Left lung (tissue), 4 donors: ENCODE measurements at regions not wholly inside any gene's neighbourhood (a gene's known extent, or its start where the extent isn't known, plus 50 kb on each side); places are given as distances from the start of the nearest gene placed in this dataset.
A peak's percentile ranks its signal among the peaks of the same experiment; 100 is the strongest.
"Not testable (repeated sequence)": the region's sequence is repeated elsewhere in the genome, so short reads cannot be mapped to it uniquely, and the experiment has no call there.

Source experiments
- ATAC-seq: fragments of 200-7000 bp; cut with Tn5 transposase; one replicate; pipeline ENCODE4 v1.9.1; 2020; ENCODE audit warnings: moderate library complexity
- DNase-seq, 4 donors: peaks; one replicate each; pipeline ENCODE4 v3.0.0-alpha.2; 2013 to 2020
- H3K27ac ChIP-seq, 2 donors: fragments of 200-600 bp; sonication (generic) in 1 of 2; one replicate each; pipeline versions ENCODE4 v1.5.0 to v1.8.0; 2020 to 2021
- H3K27me3 ChIP-seq, 2 donors: fragments of 200-600 bp; sonication (generic) in 1 of 2; one replicate each; pipeline versions ENCODE4 v1.5.0 to v1.8.0; 2020 to 2021
- H3K36me3 ChIP-seq, 2 donors: fragments of 200-600 bp; sonication (generic) in 1 of 2; one replicate each; pipeline versions ENCODE4 v1.5.0 to v1.8.0; 2020 to 2021
- H3K4me1 ChIP-seq, 2 donors: fragments of 200-600 bp; one replicate each; pipeline ENCODE4 v1.8.0; 2021
- H3K4me3 ChIP-seq, 2 donors: fragments of 200-600 bp; sonication (generic) in 1 of 2; one replicate each; pipeline versions ENCODE4 v1.5.0 to v1.8.0; 2020 to 2021; ENCODE audit warnings: mild to moderate bottlenecking in 1 of 2
- H3K9me3 ChIP-seq, 2 donors: fragments of 200-600 bp; sonication (generic) in 1 of 2; one replicate each; pipeline versions ENCODE4 v1.5.0 to v1.8.0; 2020 to 2021
- intact Hi-C, 2 donors: fragments of 100-400 bp; cut with DNase I; formaldehyde crosslinking; loops; one replicate each; pipeline versions ENCODE4 v1.11.2 to v1.14.2; 2022
- TF ChIP-seq, protein P1 (sequence below), 2 donors: fragments of 200-600 bp; sonication (generic) in 1 of 2; IDR thresholded peaks; one replicate each; pipeline versions ENCODE4 v1.5.0 to v1.8.0; 2021; ENCODE audit warnings: antibody characterized with exemption in 2 of 2
- donor health status: DM: no; HTN: yes; CAD: no.
- donor health status: DM: no; HTN: no; CAD: no.

DNA sequence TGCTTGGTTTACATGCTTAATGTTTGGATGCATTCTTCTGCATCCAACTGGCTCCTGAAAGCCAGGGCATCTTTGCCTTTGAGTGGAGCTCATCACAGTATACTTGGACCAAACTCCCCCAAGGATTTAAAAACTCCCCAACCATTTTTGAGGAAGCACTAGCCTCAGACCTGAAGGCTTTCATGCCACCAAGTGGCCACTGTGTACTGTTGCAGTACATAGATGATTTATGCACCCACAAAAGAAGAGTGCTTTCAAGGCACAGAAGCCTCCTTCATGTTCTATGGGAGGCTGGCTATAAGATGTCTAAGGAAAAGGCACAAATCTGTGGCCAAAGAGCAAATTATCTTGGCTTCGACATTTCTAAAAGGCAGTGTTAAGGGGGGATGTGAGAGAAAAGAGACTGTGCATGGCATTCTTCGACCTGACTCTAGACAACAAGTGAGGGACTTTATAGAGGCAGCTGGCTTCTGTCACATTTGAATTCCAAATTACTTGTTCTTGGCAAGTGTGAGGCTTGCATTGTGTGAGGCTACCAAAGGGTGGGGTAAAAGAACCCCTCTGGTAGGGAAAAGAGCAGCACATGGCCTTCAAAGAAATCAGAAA lies 224.2 kb upstream of the HSFY2 start:
- intact Hi-C loops, result no loop called here
- no peaks in the 10 kb centered on the region for H3K9me3 ChIP-seq
- ATAC-seq (no peak), DNase-seq (no peak)
- H3K27ac ChIP-seq, result no peak overlapping the region
- H3K27me3 ChIP-seq, result no peaks in the 10 kb centered on the region
- no peaks in the 10 kb centered on the region for H3K36me3 ChIP-seq
- TF ChIP-seq, protein P1, sequence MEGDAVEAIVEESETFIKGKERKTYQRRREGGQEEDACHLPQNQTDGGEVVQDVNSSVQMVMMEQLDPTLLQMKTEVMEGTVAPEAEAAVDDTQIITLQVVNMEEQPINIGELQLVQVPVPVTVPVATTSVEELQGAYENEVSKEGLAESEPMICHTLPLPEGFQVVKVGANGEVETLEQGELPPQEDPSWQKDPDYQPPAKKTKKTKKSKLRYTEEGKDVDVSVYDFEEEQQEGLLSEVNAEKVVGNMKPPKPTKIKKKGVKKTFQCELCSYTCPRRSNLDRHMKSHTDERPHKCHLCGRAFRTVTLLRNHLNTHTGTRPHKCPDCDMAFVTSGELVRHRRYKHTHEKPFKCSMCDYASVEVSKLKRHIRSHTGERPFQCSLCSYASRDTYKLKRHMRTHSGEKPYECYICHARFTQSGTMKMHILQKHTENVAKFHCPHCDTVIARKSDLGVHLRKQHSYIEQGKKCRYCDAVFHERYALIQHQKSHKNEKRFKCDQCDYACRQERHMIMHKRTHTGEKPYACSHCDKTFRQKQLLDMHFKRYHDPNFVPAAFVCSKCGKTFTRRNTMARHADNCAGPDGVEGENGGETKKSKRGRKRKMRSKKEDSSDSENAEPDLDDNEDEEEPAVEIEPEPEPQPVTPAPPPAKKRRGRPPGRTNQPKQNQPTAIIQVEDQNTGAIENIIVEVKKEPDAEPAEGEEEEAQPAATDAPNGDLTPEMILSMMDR (IDR thresholded peaks at IDR 0.05), result no peak
- H3K4me3 ChIP-seq, result no peak overlapping the region
- no peaks in the 10 kb centered on the region for H3K4me1 ChIP-seq

DNA sequence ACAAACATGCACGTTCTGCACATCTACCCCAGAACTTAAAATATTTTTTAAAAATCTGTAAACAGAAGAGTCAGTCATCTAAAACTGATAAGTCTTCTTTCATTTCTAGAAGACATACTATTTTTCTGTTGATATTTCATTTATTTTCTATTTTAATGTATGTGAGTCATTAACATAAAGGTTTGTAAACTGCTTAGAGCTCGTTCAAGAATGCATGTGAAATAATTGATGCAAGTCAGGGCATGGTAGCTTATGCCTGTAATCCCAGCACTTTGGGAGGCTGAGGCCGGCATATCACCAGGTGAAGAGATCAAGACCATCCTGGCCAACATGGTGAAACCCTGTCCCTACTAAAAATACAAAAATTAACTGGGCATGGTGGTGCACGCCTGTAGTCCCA lies 219.9 kb upstream of the HSFY2 start:
- Histone ChIP-seq H3K27ac (no peak overlapping the region), H3K27me3 (no peaks in the 10 kb centered on the region), H3K9me3 (no peaks in the 10 kb centered on the region), H3K4me3 (no peak overlapping the region), H3K36me3 (no peaks in the 10 kb centered on the region), H3K4me1 (no peaks in the 10 kb centered on the region)
- TF ChIP-seq, protein P1 (IDR thresholded peaks at IDR 0.05), result no peak
- DNase-seq (no peak), ATAC-seq (no peak)
- intact Hi-C loops, result no loop called here

DNA sequence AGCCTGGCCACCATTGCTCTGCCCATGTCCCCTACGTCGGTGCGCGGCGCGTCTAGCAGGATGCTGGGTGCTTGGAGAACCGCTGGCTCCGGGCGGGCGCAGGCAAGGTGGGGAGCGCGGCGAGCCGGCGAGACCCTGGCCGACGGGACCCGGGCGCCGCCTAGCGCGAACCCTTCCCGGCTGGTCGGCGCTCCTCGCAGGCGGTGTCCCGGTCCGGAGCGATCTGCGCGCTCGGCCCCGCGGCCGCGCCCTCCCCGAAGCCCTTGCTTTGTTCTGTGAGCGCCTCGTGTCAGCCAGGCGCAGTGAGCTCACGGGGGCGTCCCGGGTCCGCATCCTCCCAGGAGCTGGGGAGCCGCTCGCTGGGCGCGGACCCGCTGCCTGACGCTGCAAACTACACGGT lies 219.1 kb upstream of the HSFY2 start:
- H3K27me3 ChIP-seq, DNase-seq, intact Hi-C loops, H3K4me1 ChIP-seq, H3K36me3 ChIP-seq, H3K9me3 ChIP-seq, H3K4me3 ChIP-seq, H3K27ac ChIP-seq: not testable (repeated sequence)
- ATAC-seq, result peak; percentile 25

DNA sequence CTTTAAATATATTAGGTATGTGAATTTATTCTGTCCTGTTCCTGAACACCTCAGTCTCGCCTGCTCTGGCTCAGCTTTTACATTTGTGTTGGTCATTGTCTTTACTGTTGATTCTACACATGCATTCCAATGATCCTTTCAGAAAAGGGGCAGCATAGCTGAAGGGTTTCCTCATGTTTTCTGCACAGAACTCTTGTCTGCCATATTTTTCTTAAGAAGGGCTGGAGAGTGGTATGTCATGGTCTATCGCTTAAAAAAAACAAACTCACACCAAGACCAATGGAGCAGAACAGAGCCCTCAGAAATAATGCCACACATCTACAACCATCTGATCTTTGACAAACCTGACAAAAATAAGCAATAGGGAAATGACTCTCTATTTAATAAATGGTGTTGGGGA lies 215.8 kb upstream of the HSFY2 start:
- Histone ChIP-seq H3K9me3 (no peaks in the 10 kb centered on the region), H3K27me3 (no peaks in the 10 kb centered on the region), H3K4me1 (no peaks in the 10 kb centered on the region), H3K36me3 (no peaks in the 10 kb centered on the region), H3K27ac (no peak overlapping the region), H3K4me3 (no peak overlapping the region)
- intact Hi-C loops, result no loop called here
- ATAC-seq, result no peak
- TF ChIP-seq, protein P1 (IDR thresholded peaks at IDR 0.05), result no peak
- no peak for DNase-seq

DNA sequence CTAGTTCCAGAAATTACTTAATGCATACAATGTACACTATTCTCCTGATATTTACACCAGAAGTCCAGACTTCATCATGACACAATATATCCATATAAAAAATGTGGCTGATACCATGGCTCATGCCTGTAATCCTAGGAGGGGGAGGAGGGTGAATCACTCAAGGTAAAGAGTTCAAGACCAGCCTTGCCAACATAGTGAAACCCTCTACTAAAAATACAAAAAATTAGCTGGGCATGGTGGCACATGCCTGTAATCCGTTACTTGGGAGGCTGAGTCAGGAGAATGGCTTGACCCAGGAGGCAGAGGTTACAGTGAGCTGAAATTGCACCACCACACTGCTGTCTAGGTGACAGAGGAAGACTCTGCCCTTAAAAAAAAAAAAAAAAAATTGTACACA lies 192.5 kb upstream of the HSFY2 start:
- Histone ChIP-seq H3K9me3 (peaks cover 0 to 13% of the 10 kb centered on the region in 2 donors), H3K27me3 (no peaks in the 10 kb centered on the region), H3K36me3 (no peaks in the 10 kb centered on the region), H3K4me3 (no peak overlapping the region), H3K4me1 (no peaks in the 10 kb centered on the region), H3K27ac (no peak overlapping the region)
- TF ChIP-seq, protein P1 (IDR thresholded peaks at IDR 0.05), result no peak
- intact Hi-C loops, result no loop called here
- ATAC-seq, result no peak
- DNase-seq, result no peak

DNA sequence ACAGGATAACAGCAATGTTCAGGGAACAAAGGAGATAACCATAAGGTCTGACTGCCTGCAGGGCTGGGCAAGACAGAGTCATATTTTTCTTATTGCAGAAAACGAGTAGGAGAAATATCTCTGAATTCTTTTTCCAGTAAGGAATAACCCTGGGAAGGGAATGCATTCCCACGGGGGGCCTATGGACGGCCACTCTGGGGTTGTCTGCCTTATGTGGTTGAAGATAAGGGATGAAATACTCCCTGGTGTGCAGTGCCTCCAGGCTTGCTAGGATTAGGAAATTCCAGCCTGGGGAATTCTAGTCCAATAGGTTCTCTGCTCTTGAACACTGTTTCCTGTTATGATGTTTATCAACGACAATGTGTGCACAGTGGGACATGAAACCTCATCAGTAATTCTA lies 185.3 kb upstream of the HSFY2 start:
- intact Hi-C loops, result no loop called here
- DNase-seq (no peak), ATAC-seq (no peak)
- H3K9me3 ChIP-seq, result no peaks in the 10 kb centered on the region
- no peaks in the 10 kb centered on the region for H3K36me3 ChIP-seq
- TF ChIP-seq, protein P1 (IDR thresholded peaks at IDR 0.05), result no peak
- H3K4me1 ChIP-seq, result no peaks in the 10 kb centered on the region
- no peaks in the 10 kb centered on the region for H3K27me3 ChIP-seq
- H3K27ac ChIP-seq, result no peak overlapping the region
- no peak overlapping the region for H3K4me3 ChIP-seq
